GM21717 (cell line): ENCODE measurements at regions not wholly inside any gene's neighbourhood (a gene's known extent, or its start where the extent isn't known, plus 50 kb on each side); places are given as distances from the start of the nearest gene placed in this dataset.
"Not testable (repeated sequence)": the region's sequence is repeated elsewhere in the genome, so short reads cannot be mapped to it uniquely, and the experiment has no call there.

Experiments used
- ATAC-seq: cut with Tn5 transposase; IDR thresholded peaks from one replicate; pipeline ENCODE4 v1.9.1; 2021; ENCODE audit warnings: mild to moderate bottlenecking, moderate library complexity; ENCODE audit not compliant: unreplicated experiment

DNA sequence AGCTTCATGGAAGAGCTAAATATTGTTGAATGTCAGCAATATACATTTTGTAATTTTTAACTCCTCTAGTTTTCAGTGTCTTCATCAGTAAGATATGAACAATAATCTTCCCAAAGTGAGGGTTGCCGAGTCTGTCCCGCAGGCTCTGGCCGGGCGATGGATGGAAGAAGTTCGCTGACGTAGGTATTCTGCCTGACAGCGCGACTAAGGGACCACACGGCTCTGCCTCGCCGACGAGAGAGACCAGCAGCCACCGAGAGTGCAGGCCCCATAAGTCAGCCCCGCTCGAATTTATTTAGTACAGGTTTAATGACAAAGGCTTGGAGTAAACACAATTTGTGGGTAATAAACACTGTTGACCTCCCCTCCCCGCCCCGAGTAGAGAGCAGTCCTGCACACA lies 427.4 kb upstream of the NECTIN3 start:
- no peak for ATAC-seq

DNA sequence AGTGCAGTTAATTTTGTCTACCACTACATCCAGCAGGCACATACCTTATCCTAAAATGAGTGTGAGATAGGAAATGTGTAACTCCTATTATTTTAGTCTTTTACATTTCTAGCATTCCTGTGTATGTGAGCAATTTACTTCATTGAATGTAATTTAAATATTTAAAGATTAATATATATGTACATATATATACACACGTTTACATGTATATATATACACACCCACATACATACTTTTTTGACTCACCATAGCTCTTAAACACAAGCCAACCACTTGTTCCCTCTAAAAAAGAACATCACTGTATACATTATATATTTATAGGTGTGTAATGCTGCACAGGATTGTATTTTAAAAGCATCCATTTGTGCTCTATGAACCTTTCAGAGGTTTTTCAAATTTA lies 425.6 kb upstream of the NECTIN3 start:
- no peak for ATAC-seq

DNA sequence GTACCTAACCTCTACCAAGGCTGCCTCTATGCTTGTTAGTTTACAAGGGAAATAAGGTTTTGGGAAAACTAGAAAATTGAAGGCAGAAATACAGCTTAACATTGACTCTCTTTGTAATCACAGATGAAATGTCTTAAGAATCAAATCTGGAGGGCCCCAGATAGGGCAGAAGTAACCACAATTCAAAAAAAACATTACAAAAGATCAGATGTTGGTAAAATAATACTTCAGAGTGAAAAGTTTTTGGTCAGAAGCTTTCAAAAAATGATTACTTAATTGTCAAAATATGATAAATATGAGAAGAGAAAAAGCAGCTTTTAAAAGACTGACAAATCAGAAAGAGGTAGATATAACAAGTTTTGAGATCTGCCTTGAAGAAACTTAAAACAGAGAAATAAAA lies 425.1 kb upstream of the NECTIN3 start:
- no peak for ATAC-seq

DNA sequence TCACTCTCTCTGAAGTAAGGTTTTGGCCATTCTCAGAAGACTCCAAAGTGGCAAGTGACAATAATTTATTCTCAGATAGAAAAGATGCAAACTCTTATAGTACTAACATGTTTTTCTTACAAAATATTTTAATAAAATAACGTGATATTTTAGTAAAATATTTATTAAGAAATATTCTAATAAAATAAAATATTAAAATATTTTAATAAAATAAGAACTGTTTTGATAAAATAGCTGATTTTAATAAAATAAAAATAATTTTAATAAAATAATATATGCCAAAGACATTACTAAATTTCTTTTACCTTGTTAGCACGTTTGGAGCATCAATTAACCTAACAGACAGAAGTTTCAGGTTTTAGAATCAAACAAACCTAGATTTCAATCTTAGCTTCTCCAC lies 424.0 kb upstream of the NECTIN3 start:
- ATAC-seq = no peak

DNA sequence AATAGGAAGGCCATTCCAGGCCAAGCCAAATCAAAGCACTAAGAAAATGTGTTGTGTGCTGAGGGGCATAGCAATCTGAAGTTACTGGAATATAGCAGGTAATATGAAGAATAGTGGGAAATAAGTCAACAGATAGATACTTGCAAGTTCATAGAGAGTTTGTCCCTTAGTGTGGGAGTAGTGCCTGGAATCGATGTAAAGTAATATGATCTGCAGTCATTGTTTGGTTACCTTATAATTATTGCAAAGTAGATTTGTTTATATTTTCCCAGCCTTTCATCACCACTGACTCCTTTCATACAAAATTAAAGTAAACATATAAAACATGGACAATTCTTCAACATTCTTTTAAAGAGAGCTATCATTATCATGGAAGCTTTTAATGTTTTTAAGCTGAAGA lies 420.9 kb upstream of the NECTIN3 start:
- ATAC-seq = no peak

DNA sequence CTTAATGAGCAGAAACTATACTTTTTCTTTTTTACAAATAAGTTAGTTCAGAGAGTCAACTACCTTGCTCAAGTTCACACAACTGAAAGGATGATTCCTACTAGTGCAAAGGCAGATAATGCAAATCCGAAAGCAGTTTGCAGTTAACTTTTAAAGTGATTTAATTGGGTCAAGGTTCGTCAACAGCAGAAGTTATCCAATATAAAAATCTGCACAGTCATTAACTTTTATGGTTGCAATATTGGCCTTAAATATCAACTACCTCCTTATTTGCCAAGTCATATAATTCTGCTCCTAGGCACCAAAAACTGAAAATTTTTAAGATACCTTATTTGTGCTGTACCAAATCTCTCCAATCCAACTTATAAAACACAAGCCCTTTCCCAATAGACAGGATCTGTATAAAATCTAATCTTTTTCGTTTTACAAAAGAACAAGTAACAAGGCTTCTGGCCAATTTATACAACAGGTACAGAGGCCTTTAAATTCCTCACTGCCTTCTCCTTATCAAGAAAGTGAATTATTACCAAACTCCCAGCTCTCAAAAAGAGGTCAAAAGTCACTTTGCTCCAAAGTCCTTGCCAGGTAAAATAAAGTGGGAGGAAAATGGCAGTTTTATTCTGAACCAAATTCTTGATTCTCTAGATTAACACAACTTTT lies 416.6 kb upstream of the NECTIN3 start:
- ATAC-seq = no peak

DNA sequence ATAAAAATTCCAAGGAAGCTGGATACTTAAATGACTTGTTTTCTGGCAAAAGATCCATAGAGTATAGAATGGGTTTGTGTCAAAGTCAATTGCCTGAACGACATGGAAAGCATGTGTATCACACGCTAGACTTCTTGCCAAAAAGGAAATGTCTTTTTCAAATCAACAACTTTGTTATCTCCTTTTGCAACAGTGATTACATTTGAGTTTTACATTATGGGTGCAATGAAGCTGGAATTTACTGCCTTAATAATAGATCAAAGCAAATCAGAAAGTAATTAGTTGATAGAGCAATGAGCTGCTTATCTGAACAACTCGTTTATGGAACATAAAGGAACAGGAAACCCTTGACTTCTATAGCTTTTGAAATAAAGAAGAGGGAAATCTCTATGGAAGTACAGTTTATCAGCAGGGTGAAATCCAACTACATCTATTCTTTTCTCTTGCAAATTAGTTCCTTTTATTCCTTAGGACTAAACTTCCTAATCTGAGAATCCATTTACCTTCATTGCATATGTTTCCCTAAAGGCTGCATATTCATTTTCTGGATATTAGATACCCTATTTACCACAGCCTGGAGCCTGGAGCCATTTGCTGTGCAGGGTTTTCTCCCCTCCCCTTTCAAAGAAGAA lies 415.1 kb upstream of the NECTIN3 start:
- no peak for ATAC-seq

DNA sequence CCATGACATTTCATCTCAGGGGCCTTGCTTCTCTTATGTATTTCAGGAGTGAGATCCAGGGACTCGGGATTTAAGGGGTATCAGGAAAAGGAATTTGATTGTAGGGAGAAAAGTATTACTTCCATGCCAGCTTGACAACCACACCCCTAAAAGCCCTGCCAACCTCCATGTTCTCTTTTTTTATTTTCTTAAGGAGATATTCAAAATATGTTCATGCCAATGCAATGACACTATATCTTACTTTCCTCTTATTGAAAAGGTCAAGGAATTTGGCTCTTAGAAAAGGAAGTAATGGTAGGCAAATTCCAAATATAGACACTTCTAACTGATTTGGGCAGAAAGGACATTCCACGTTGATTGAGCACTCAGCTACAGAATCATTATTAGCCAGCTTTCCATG lies 407.5 kb upstream of the NECTIN3 start:
- no peak for ATAC-seq

DNA sequence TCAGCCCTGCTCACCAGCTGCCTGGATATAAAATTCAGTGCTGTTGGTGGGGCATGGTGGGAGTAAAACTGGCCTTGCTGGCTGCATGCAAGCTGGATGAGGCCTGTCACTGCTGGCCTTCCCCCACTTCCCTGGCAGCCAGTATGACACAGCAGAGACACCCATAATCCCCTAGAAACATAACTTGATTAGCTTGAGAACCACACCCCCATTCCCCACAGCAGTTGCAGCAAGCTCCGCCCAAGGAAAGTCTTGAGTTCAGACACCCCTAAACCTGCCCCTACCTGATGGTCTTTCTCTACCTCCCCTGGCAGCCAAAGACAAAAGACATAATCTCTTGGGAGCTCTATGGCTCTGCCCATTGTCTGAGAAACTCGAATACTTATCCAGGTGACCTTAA lies 405.1 kb upstream of the NECTIN3 start:
- ATAC-seq = no peak

DNA sequence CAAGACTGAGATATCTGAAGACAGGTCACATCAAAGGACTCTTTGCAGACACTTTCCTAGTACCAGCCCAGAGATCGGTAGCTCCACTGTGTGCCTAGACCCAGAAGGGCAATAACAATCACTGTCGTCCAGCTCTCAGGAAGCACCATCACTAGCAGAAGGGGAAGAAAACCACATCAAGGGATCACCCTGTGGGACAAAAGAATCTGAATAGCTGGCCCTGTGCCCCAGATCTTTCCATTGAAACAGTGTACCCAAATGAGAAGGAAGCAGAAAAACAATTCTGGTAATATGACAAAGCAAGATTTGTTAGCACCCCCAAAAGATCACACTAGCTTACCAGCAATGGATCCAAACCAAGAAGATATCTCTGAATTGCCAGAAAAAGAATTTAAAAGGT lies 404.4 kb upstream of the NECTIN3 start:
- ATAC-seq = no peak

DNA sequence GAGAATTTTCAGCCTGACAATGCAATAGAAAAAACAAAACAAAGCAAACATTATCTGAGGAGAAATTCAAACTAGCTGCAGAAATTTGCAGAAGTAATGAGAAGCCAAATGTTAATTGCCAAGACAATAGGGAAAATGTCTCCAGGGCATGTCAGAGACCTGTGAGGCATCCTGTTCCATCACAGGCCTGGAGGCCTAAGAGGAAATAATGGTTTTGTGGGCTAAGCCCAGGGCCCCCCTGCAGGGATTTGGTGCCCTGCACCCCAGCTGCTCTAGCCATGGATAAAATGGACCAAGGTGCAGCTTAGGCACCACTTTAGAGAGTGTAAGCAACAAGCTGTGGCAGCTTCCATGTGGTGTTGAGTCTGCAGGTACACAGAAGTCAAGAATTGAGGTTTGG lies 401.2 kb upstream of the NECTIN3 start:
- no peak for ATAC-seq

DNA sequence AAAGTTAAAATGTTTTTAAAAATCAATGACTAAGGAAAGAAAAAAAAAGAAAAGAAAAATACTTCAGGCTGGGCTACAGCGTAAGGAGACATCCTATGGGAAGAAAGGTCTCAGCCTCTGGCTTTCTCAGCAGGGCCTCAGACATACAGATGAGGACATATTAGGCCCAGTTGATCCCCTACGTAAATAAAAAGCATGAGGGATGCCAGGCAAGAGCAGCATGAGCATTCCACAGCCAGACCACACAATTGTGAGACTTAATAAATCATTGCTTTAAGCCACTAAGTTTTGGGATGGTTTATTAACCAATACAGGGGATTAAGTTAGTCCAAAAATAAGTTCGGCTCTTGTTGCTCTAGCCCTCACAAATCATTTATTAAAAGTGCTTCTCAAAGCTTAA lies 394.1 kb upstream of the NECTIN3 start:
- no peak for ATAC-seq

DNA sequence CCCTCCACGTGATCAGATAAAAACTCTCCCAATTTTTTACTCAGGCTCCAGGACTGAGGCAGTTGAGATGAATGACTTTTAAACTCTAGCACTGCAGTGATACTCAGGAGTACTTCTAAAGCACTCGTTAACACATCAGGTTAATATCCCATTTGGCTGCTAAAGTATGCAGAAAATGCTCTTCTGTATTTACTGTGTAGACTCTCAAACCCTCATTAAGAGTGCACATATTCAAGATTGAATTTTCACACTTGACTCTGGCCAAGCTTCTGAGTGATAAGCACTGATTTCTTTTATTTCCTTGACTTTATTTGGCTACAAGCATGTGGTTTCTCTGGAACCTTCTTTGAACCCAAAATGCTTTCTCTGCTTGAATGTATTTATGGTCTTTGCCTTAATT lies 392.3 kb upstream of the NECTIN3 start:
- no peak for ATAC-seq

DNA sequence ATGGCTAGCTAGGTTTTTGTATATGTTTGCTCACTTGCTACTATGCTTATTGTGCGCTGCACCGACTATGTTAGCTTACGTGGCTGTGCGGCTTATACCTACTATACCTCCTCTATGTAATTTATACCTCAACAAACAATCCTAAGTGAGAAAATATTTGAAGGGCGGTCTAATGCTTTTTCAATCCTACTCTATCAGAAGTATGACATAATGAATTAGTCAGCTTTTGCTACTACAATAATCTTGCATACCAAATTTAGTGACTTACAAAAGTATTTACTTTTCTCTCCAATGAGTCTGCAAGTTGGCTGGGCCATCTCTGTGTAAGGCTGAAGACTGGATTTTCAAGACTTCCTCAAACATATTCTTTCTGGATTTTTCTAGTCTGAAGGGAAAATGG lies 391.2 kb upstream of the NECTIN3 start:
- ATAC-seq = no peak

DNA sequence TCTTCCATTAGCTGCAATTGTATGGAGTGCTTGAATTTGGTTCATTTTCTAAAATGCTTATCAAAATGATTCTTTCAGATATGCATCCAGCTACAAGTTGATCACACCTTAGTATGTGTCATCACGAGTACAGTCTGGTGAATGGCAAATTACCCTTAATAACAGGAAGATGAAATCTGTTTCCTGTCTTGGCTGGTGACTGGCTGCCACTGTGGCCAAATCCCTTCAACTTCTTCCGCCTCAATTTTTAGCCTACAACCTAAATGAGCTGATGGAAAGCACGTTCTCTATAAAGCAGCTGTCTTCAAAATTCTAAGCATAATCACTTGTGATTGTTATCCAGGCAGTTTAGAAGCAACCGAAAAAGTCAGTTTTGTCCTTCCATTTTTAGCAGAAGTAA lies 387.1 kb upstream of the NECTIN3 start:
- no peak for ATAC-seq

DNA sequence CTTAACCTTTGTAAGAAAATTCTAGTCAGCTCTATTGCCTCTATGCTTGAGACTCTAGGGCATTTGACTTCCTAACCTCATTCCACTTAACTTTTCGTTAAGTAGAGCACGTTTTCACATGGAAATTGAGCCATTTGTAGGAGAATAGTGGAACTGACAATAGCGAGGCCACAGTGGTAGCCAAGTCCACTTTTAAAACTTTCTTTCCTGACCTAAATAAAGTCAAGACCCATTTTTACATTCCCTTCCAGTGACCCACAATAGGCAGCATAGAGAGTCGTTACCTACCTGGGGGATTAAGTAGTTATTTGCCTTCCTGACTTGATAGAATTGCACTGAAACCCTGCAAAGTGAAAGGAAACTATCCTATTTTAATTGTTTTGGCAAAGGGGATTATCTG lies 386.0 kb upstream of the NECTIN3 start:
- no peak for ATAC-seq

DNA sequence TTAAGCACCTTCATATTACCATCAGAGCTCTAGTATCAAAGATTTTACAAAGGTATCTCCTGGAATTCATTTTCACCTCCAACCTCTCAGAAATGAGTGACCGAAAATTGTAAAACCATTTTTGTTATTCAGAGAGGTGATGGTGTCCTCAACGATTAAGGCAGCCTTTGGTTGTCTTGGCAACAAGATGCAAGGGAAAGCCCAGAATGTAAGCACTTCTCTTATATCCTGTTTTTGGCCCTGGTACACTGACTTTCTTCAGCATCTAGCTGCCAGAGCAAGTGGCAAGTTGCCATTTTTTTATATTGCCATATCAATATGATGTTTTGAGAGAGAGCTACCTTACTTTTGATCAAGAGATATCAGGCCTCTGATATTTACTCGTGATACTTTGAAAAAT lies 384.9 kb upstream of the NECTIN3 start:
- ATAC-seq = no peak

DNA sequence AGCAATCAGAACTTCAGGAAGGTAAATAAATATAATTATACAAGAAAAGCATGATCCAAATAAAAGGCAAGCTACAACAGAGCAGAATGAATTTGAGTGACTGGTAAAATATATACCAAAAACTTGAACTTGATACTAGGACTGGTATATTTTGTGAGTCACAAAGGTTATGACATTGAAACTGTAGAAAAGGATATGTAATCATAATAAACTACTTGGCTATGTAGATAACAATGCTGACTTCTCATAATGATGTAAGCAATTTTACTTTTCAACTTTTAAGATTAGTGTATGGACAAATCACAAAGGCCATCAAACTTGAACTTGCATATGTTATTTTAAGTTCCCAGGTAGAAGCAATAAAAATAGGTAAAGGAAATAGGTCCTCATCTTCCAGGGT lies 384.5 kb upstream of the NECTIN3 start:
- no peak for ATAC-seq

DNA sequence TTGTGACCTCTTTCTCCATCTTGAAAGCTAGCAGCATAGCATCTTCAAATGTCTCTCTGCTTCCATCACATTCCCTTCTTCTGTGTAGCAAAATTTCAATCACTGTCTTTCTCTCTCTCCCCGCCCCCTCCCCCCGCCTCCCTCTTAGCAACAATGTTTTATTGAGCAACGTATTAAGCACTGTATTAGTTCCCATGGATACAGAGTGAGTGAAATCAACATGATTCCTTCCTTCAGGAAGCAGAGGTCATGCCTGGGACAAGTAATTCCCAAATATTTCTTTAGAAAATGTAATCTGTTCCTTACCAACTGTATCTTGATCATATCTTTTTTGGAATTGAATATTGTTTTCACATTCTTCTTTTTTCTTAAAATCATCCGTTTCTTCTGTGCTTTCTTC lies 373.7 kb upstream of the NECTIN3 start:
- ATAC-seq = no peak

DNA sequence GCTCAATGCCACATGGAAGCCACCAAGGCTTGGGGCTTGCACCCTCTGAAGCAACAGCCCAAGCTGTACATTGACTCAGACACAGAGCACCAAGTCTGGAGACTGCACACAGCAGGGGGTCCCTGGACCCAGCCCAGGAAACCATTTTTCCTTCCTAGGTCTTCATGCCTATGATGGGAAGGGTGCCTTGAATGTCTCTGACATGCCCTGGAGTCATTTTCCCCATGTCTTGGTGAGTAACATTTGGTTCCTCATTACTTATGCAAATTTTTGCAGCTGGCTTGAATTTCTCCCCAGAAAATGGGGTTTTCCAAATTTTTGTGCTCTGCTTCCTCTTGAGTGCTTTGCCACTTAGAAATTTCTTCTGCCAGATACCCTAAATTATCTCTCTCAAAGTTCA lies 367.3 kb upstream of the NECTIN3 start:
- ATAC-seq = not testable (repeated sequence)

DNA sequence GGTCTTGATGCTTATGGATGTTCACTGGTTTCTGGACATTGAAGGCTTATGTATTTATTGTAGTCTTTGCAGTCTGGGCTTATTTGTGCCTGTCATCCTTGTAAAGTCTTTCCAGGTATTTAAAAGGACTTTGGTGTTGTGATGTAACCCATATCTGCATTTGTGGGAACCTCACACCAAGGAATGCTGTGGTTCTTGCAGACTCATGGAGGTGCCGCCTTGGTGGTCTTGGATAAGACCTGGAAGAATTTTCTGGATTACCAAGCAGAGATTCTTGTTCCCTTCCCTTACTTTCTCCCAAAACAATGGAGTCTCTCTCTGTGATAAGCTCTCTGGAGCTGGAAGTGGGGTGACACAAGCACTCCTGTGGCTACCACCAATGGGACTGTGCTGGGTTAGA lies 363.5 kb upstream of the NECTIN3 start:
- no peak for ATAC-seq

DNA sequence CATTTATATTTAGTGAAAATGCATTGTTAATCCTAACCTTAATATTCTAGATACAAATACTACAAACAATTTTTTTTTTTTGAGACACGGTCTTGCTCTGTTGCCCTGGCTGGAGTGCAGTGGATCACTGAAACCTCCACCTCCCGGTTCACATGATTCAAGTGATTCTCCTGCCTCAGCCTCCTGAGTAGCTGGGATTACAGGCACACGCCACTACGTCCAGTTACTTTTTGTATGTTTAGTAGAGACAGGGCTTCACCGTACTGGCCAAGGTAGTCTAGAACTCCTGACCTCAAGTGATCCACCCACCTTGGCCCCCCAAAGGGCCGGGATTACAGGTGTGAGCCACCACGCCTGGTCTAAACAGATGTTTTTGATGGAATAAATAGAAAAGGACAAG lies 361.5 kb upstream of the NECTIN3 start:
- no peak for ATAC-seq

DNA sequence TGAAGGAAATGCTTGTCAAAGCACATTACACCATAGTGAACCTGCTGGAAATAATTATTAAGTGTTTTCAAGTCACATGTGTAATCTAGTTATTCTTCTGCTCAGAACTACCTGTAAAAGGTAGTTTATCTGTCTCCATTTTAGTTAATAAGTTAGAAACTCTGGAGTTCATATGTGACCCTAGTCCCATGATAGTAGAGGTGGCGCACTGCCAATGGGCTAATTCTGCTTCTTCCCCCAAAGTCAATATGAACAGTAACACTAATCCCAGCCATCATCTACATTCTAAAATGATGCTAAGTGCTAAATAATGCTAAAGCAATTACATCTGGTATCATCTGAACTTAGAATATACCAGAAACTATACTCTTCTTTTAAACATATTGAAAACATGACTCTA lies 361.0 kb upstream of the NECTIN3 start:
- no peak for ATAC-seq
